Hepatocyte (in vitro differentiated cells): ENCODE measurements at regions not wholly inside any gene's neighbourhood (a gene's known extent, or its start where the extent isn't known, plus 50 kb on each side); places are given as distances from the start of the nearest gene placed in this dataset.

ENCODE experiments used
- DNase-seq: peaks from one replicate; pipeline ENCODE4 v3.0.0-alpha.2; 2016; ENCODE audit warnings: low spot score
- H2AFZ ChIP-seq: fragments of 200-600 bp; sonication (generic); 2 replicates; pipeline ENCODE4 v1.6.0; 2016; ENCODE audit warnings: antibody characterized with exemption, mild to moderate bottlenecking
- H3K27ac ChIP-seq: fragments of 200-600 bp; sonication (generic); 2 replicates; pipeline ENCODE4 v1.5.1; 2016; ENCODE audit warnings: mild to moderate bottlenecking
- H3K27me3 ChIP-seq: fragments of 200-600 bp; sonication (generic); 2 replicates; pipeline ENCODE4 v1.6.1; 2016
- H3K36me3 ChIP-seq: fragments of 200-600 bp; sonication (generic); replicated peaks from 2 replicates; pipeline ENCODE4 v1.5.1; 2016; ENCODE audit warnings: low read depth; ENCODE audit not compliant: insufficient read depth
- H3K4me1 ChIP-seq: fragments of 200-600 bp; sonication (generic); 2 replicates; pipeline ENCODE4 v1.5.1; 2016; ENCODE audit warnings: mild to moderate bottlenecking, moderate library complexity; ENCODE audit not compliant: insufficient read depth
- H3K4me2 ChIP-seq: fragments of 200-600 bp; sonication (generic); 2 replicates; pipeline ENCODE4 v1.6.0; 2016
- H3K4me3 ChIP-seq: fragments of 200-600 bp; sonication (generic); 2 replicates; pipeline ENCODE4 v1.5.1; 2016; ENCODE audit warnings: mild to moderate bottlenecking
- H3K79me2 ChIP-seq: fragments of 200-600 bp; sonication (generic); 2 replicates; pipeline ENCODE4 v1.6.0; 2017; ENCODE audit warnings: mild to moderate bottlenecking
- H3K9me2 ChIP-seq: fragments of 200-600 bp; sonication (generic); replicated peaks from 2 replicates; pipeline ENCODE4 v1.6.0; 2017; ENCODE audit warnings: mild to moderate bottlenecking; ENCODE audit not compliant: insufficient read depth
- H3K9me3 ChIP-seq: fragments of 200-600 bp; sonication (generic); 2 replicates; pipeline ENCODE4 v1.5.1; 2016; ENCODE audit warnings: low read depth, mild to moderate bottlenecking
- H4K20me1 ChIP-seq: fragments of 200-600 bp; sonication (generic); 2 replicates; pipeline ENCODE4 v1.6.0; 2016; ENCODE audit warnings: mild to moderate bottlenecking; ENCODE audit not compliant: insufficient read depth, poor library complexity, severe bottlenecking
- CTCF ChIP-seq: fragments of 200-600 bp; sonication (generic); IDR thresholded peaks from 2 replicates; pipeline ENCODE4 v1.5.1; 2016; ENCODE audit warnings: antibody characterized with exemption, mild to moderate bottlenecking; ENCODE audit not compliant: poor library complexity
- EZH2 ChIP-seq: fragments of 200-600 bp; sonication (generic); IDR thresholded peaks from 2 replicates; pipeline ENCODE4 v1.6.1; 2016; ENCODE audit warnings: antibody characterized with exemption, mild to moderate bottlenecking, borderline replicate concordance
- EZH2phosphoT487 ChIP-seq: fragments of 200-600 bp; sonication (generic); IDR thresholded peaks from one replicate; pipeline ENCODE4 v1.6.1; 2018; ENCODE audit warnings: antibody characterized with exemption, mild to moderate bottlenecking, low read depth, moderate library complexity; ENCODE audit not compliant: unreplicated experiment, severe bottlenecking
- WGBS: methylation state at CpG from one replicate; pipeline ENCODE4 v1.1.6; 2016; ENCODE audit warnings: low lambda C conversion rate; ENCODE audit errors: missing lambda C conversion rate; 5-methylcytosine and 5-hydroxymethylcytosine counted together

- Histone ChIP-seq H4K20me1 (no peaks in the 10 kb centered on the region), H3K27me3 (peaks cover 4% of the 10 kb centered on the region), H3K4me1 (no peaks in the 10 kb centered on the region), H3K9me3 (no peaks in the 10 kb centered on the region), H3K27ac (no peak overlapping the region), H3K36me3 (no peaks in the 10 kb centered on the region), H3K79me2 (no peaks in the 10 kb centered on the region), H3K4me2 (no peak overlapping the region), H3K4me3 (no peak overlapping the region), H3K9me2 (no peaks in the 10 kb centered on the region), H2AFZ (no peak overlapping the region)
- TF ChIP-seq EZH2phosphoT487 (no peak), EZH2 (no peak), CTCF (no peak)
- WGBS = 47% methylated on average over 1 of the region's 1 CpG
- no peak for DNase-seq
Measured at GRCh38 chr9:126270556-126270955, 56.1 kb upstream of the MVB12B start.

- no peaks in the 10 kb centered on the region for H4K20me1 ChIP-seq
- no peaks in the 10 kb centered on the region for H3K9me2 ChIP-seq
- no peak for TF ChIP-seq CTCF
- TF ChIP-seq EZH2phosphoT487 = no peak
- no peak for TF ChIP-seq EZH2
- H3K27me3 ChIP-seq = no peaks in the 10 kb centered on the region
- no peaks in the 10 kb centered on the region for H3K4me1 ChIP-seq
- no peaks in the 10 kb centered on the region for H3K79me2 ChIP-seq
- no peaks in the 10 kb centered on the region for H3K9me3 ChIP-seq
- 77% methylated on average over 13 of the region's 13 CpGs for WGBS
- H3K4me3 ChIP-seq = no peak overlapping the region
- H2AFZ ChIP-seq = peak overlapping the region; percentile 35
- DNase-seq = no peak
- H3K4me2 ChIP-seq = no peak overlapping the region
- no peak overlapping the region for H3K27ac ChIP-seq
- no peaks in the 10 kb centered on the region for H3K36me3 ChIP-seq
Measured at GRCh38 chr9:126275386-126276001, 51.1 kb upstream of the MVB12B start.

- Histone ChIP-seq H3K27me3 (no peaks in the 10 kb centered on the region), H3K4me1 (no peaks in the 10 kb centered on the region), H3K9me2 (no peaks in the 10 kb centered on the region), H2AFZ (peak overlapping the region; percentile 35), H4K20me1 (no peaks in the 10 kb centered on the region), H3K27ac (no peak overlapping the region), H3K4me3 (no peak overlapping the region), H3K79me2 (no peaks in the 10 kb centered on the region), H3K36me3 (no peaks in the 10 kb centered on the region), H3K4me2 (no peak overlapping the region), H3K9me3 (no peaks in the 10 kb centered on the region)
- no peak for TF ChIP-seq EZH2
- no peak for TF ChIP-seq CTCF
- no peak for TF ChIP-seq EZH2phosphoT487
- 92% methylated on average over 17 of the region's 17 CpGs for WGBS
- no peak for DNase-seq
Measured at GRCh38 chr9:126276056-126276728, 50.4 kb upstream of the MVB12B start.
